GM18909 (cell line): ENCODE measurements at regions not wholly inside any gene's neighbourhood (a gene's known extent, or its start where the extent isn't known, plus 50 kb on each side); places are given as distances from the start of the nearest gene placed in this dataset.

ENCODE experiments used
- ATAC-seq: cut with Tn5 transposase; IDR thresholded peaks from one replicate; pipeline ENCODE4 v1.9.1; 2021; ENCODE audit warnings: mild to moderate bottlenecking; ENCODE audit not compliant: unreplicated experiment, poor library complexity

GRCh38 chr10:111429288-111430028 lies 352.6 kb downstream of the ADRA2A start:
- ATAC-seq = no peak

DNA sequence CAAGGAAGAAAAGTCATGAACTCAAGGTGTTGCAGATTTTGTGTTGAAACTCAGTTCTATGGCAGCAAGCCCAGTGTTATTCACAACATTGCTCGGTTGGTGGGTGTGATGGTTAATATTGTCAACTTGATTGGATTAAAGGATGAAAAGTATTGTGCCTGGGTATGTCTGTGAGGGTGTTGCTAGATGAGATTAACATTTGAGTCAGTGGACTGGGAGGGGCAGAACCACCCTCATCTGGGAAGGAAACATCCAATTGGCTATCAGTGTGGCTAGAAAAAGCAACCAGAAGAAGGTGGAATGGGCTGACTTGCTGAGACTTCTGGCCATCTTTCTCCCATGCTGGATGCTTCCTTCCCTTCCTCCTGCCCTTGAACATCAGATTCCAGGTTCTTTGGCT lies 353.2 kb downstream of the ADRA2A start:
- ATAC-seq = no peak

- ATAC-seq = no peak
Observed at GRCh38 chr10:111432588-111432987, 355.8 kb downstream of the ADRA2A start.

GRCh38 chr10:111435871-111436270 lies 359.0 kb downstream of the ADRA2A start:
- ATAC-seq = no peak

- ATAC-seq = no peak
Observed at GRCh38 chr10:111439034-111439842, 362.4 kb downstream of the ADRA2A start.

DNA sequence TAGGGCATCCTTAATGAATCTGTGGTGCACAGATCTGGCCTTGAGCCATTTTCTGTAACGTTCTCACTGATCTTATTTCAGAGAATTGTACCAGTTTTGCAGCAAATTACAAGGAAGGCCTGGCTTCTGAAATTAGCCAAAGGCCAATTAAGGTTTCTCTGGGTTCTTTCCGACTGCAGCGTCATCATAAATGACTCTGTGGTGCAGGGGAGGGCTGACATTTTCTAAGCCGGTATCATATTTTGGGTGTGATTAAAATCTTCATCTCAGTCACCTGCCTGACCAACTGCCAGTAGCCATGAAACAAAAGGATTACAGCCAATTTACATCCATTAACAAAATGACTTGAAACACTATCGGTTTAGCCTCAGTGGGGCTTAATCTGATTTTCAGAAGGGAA lies 363.7 kb downstream of the ADRA2A start:
- ATAC-seq = no peak

DNA sequence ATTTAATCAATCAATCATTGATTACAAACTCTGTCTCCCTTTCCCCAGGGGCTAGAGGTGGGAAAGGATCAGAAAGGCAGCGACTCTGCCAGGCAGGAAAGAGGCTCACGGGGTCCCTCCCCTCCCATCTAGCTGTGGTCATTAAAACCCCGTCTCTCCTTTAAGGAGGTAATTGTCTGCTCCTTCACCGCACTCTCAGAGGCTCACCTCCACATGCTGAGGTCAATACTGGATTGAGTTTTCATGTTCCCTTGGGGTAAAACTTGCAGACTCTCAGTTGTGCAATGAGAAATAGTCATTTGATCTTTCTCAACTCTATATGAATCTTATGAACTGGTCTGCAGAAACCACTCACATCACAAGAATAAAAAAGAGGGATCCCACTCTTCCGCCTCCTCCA lies 368.8 kb downstream of the ADRA2A start:
- ATAC-seq = no peak

DNA sequence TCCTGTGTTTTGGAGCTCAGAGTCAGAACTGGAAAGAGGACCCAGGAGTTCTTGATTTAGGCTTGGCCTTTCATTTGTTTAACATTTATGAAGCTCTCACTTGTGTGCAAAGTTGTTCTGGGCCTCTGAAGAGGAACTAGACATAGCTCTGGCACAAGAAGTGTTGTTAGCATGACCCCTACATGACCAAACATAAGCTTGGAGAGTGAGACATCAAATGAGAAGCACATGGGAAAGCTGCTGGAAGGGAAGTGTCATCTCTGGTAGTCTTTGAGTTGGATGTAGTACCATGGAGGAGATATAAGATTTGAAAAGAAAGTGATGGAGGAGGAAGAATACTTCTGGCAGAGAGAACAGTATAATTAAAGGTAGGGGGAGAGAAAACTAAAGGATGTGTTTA lies 370.1 kb downstream of the ADRA2A start:
- no peak for ATAC-seq

GRCh38 chr10:111452153-111452552 lies 375.3 kb downstream of the ADRA2A start:
- no peak for ATAC-seq

DNA sequence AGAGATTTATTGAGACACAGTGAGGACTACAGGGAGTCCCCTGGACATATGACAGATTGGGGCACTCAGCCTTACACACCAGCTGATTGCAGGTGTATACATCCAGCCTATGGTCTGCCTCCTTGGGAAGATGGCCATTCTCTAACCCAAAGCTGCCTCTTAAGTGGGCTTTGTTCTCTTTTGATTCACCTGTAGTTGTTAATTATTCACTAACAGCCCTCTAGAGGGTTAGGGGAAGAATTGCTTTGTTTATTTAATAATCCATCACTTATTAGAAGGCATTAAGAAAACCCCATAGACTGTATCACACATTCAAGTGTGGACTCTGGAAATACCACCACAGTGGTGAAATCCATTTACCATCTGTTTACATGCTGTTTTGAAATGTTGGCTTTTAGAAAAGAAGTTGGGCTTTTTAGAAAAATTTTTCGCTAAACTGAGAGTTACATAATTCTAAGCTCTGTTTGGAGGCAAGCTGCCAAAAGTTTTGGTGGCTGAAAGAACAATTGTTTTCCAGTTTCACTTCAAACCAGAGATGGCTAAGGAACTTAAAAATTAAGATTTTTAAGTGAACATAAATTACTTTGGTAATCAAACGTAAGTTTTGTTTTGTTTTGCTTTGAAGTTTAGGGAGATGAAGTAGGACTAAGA lies 379.1 kb downstream of the ADRA2A start:
- ATAC-seq = no peak

DNA sequence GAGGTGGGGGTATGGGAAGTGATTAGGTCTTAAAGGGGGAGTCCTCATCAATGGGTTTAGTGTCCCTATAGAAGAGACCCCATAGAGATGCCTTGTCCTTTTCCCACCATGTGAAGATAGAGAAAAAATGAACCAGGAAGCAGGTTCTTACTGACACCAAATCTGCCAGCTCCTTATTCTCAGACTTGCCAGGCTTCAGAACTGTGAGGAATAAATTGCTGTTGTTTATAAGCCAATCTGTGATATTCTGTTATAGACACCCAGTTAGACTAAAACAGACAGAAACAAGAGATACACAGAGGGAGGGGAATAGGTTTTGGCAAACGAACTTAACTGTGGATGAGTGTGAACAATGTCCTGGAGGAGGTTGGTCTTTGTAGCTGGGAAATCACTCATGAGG lies 381.4 kb downstream of the ADRA2A start:
- ATAC-seq = no peak

DNA sequence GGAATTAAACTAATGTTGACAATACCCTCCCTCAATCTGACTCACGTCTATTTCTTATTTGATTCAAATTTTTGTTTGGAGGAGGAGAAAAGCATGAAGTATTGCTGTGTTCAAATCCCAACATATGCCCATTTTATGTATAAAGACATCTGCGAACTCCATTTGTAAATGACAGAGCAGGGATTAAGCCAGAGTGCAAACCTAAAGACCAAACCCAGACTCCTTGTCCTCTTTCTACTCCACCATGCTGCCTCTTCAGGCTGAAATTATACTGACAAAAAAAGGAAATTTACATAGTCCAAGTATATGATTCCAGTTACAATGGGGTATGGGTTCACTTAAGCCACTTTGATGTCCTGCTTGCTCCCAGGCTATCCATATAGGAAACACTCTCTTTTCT lies 383.1 kb downstream of the ADRA2A start:
- ATAC-seq = no peak

GRCh38 chr10:111472445-111472844 lies 395.6 kb downstream of the ADRA2A start:
- ATAC-seq = no peak

- no peak for ATAC-seq
Observed at GRCh38 chr10:111473361-111473760, 396.5 kb downstream of the ADRA2A start.

GRCh38 chr10:111474786-111475185 lies 398.0 kb downstream of the ADRA2A start:
- ATAC-seq = no peak

DNA sequence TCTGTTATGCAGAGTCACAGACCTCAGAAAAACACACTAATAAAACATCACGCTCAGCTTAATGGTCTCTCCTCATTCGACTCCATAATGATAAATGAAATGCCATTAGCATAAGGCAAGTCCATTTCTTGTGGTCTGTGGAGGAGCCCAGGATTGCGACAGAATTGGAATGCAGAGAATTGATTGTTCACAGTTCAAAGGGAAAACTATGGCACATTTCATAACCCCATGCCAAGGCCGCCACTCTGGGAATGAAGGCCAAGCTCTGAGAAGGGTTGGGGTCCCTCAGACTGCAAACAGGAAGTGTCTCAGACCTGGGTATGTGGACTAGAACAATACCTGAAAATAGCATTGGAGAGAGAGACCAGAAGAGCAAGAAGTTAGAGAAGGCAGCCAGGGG lies 398.9 kb downstream of the ADRA2A start:
- no peak for ATAC-seq

DNA sequence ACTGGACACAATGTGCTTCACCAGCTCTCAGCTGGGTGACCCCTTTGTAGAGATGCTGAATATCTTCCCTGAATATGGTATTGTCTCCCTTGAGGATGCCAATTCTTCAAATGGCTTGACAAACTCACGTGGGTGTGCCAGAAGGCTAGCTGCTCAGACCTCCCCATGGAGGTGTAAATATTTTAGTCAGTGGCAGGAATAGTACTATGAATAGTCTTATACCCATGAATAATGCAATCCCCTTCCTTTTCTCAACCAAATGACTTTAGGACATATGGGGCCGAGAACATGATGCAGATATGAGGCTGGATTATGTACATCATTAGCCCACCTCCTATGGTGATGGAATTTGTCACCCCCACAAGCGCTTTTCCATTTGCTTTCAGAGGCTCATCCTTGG lies 401.8 kb downstream of the ADRA2A start:
- ATAC-seq = no peak

DNA sequence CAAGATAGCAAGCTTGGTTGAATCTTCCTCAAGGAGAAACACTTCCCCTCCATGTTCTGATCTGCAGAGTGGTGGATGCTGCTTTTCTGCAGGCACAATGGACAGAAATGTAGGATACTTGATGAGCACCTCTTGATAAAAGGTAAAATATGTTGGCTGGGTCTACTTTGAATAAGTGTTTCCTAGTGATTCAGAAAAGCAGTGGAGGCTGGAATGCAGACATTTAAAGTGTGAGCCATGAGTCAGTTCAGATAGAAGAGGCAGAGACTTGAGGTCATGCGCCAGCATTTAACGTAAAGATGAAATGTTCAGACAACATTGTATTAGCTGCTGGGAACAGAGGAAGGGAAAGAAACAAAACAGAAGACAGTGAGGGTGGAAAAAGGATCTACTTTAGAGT lies 403.1 kb downstream of the ADRA2A start:
- no peak for ATAC-seq

DNA sequence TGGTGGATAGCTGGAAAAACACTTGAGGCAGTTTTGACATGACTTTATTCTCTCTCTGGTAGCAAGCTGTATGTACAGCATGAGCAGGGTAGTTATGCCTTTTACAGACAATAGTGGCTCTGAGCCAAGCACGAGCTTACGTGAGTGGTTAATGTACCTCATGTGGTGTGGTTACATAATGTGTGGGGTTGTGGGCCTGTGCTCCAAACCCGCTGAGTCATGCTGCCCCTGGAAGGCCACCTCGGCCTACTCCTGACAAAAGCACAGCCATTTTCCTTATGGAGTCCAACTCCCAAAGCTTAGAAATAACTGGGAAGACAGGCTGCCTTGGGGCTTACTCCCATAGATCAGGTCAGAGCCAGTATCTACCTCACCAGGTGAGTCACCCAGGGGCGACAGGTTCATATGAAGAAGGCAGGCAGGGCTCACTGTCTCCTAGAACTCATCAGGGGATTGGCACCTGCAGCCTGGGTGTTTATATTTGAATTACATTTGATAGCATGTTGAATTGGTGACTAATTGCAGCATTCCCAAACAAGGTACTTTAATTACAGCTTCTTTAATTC lies 404.5 kb downstream of the ADRA2A start:
- ATAC-seq = no peak

DNA sequence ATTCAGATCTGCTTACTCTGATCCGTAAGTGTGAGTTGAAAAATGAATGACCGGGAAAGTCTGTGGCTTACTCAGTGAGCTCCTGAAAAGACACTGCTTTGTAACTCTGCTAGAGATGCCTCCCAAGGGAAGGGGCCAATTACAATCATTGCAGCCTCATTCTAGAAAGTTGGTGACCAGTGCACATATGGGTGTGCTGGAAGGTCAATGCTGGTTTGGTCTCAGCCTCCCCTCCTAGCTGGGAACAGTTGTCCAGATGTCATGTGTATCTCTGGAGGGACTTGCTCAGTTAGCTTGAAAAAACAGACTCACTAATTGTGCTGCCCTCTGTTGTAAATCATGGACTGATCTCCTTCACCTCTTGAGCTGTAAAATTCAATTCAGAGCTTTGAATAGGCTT lies 405.0 kb downstream of the ADRA2A start:
- no peak for ATAC-seq

- ATAC-seq = no peak
Observed at GRCh38 chr10:111482621-111483216, 405.9 kb downstream of the ADRA2A start.
